Epithelial cell of prostate (primary cell): ENCODE measurements at regions not wholly inside any gene's neighbourhood (a gene's known extent, or its start where the extent isn't known, plus 50 kb on each side); places are given as distances from the start of the nearest gene placed in this dataset.

Experiments used
- DNase-seq: peaks from one replicate; pipeline ENCODE4 v3.0.0-alpha.2; 2011; ENCODE audit warnings: low read depth, low spot score
- H3K27ac ChIP-seq: fragments of 450-650 bp; 2 replicates; pipeline ENCODE4 v1.5.1; 2017; ENCODE audit warnings: mild to moderate bottlenecking

DNA sequence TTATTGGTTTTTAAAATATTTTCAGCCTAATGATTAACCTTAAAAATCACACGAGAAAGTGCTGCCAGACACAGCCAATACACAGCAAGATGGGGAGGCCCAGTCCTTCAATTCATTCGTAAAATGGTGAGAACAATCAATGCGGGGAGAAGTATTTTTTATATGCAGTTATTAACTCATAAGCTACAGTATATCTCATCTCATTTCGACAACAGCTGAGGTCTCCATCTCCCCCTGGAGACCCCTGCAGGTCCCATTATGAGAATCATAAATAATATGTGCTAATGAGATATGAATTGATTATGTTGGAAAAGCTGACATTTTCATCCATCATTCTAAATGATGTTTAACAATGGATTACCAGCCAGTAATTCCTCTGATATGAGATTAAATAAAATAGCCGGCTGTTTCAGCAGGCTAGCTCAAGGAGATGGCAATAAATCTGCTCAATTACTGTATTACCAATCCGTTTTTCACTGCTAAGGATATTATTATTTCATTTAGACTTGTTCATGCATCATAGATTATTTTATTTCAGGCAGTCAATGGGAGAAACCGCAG is 535.8 kb downstream of the GALR1 start:
- no peak for DNase-seq
- no peak overlapping the region for H3K27ac ChIP-seq

DNA sequence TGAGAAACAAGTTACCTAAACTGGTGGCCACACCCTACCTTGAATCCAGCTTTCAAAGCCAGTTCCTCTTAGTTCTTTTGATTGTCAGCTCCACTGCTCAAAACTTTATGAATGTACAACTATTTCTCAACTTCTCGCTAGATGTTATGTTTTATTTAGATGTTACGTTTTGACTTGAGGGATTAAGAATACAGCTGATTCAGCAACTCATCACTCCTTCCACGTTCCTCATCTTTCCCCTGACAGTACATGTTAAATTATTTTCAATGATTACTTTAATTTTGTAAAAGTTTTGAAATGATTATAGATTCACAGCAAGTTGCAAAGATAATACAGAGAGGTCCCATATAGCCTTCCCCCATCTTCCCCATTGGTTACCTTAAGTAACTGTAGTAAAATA is 553.4 kb downstream of the GALR1 start:
- no peak for DNase-seq
- no peak overlapping the region for H3K27ac ChIP-seq

DNA sequence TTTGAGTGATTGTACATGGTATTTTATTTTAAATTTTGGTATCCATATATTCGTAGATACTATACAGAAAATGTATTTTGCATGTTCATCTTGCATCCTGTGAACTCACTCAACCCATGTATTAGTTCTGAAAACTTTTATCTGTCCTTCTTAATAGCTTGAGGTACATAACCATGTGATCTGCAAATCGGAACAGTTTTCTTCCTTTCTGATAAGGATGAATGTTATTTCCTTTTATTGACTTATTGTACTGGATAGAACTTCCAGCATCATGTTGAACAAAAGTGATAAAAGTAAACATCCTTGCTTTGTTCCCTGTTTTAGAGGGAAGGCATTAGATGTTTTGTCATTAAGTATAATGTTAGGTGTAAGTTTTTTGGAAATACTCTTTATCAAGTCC is 554.7 kb downstream of the GALR1 start:
- no peak overlapping the region for H3K27ac ChIP-seq
- DNase-seq, result no peak

DNA sequence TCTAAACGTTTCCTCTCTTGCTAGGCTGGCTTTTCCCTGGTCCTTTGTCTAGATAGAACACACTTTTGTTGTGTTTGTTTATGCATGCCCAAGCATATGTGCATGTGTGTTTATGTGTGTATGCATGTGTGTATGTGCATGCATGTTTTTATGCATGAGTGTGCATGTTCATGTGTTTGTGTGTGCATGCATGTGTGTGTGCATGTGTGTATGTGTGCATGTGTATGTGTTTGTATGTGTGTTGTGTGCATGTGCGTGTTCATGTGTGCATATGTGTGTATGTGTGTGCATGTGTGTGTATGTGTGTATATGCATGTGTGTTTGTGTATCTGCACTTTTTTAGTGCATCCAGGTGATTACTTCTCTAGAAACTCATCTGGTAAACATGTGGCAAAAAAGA is 558.0 kb downstream of the GALR1 start:
- no peak for DNase-seq
- H3K27ac ChIP-seq, result no peak overlapping the region

DNA sequence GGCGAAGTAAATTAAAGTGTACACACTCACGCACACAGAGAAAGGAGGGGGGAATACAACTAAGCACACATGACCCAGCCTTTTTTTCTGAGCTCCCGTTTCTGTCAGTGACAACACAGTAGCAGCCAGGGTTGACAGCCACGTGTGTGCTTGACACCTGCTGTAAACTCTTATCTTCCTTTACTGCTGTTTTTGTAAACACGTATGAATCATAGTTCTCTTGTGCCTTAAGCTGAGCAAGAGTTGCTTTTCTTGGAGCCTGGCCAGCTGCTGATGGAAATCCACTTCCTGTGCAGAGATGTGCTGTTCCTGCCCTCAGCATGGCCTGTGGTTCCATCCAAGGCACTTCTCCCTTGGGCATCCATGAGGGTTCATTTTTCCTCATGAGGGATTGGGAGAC is 561.9 kb downstream of the GALR1 start:
- DNase-seq, result peak; percentile 10
- no peak overlapping the region for H3K27ac ChIP-seq

DNA sequence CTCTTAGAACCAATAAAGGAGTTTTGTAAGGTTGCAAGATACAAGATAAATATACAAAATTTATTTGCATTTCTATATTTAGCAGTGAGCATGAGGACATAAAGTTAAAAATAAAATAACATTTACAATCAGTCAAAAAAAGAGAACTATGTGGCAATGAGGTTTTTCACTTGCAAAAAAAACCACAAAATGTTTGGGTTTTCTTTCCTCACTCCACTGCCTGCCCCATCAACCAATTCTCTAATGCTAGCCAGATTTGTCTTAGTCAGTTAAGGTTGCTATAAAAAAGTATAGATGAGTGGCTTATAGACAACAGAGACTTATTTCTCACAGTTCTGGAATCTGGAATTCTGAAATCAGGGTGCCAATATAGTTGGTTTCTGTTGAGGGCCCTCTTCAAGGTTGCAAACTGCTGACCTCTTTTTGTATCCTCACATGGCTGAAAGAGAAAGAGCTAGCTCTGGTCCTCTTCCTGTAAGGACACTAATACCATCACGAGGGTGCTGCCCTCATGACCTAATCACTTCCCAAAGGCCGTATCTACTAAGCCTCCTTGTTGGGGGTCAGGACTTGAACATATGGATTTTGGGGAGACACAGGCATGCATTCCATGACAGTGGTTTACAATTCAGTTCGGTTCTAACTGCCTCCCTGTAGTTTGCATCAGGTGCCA is 566.2 kb downstream of the GALR1 start:
- no peak for DNase-seq
- H3K27ac ChIP-seq, result no peak overlapping the region

DNA sequence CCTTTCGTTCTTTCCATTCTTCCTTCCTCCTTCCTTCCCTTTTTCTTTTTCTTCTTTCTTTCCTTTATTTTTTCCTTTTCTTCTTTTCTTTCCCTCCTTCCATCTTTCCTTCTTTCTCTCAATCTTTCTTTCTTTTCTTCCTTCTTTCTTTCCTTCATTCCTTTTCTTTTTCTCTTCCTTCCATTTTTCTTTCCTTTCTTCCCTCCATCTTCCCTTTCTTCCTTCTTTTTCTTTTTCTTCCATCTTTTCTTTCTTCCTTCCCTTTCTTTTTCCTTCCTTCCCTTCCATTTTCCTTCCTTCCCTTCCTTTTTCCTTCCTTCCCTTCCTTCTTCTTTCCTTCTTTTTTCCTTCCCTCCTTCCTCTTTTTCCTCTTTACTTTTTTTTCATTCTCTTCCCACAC is 568.7 kb downstream of the GALR1 start:
- no peak for DNase-seq
- H3K27ac ChIP-seq, result no peak overlapping the region

DNA sequence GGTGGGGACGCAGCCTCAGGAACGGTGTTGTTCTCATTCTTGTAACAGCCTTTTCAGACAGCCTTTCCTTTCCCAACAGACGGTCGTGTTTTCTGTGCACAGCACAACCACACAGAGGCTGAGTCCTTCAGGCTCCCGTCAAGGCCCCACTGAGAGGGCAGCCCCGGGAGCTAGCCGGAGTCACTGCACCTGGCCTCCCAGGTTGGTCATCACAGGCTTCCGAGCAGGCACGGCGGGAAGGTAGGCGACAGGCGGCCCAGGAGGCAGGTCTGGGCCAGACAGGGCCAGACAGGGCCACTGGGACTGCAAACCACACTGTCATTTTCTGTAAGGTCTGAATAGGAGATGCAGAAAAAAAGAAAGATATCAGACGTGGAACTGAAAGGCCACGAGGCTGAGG is 570.8 kb downstream of the GALR1 start:
- no peak overlapping the region for H3K27ac ChIP-seq
- no peak for DNase-seq

DNA sequence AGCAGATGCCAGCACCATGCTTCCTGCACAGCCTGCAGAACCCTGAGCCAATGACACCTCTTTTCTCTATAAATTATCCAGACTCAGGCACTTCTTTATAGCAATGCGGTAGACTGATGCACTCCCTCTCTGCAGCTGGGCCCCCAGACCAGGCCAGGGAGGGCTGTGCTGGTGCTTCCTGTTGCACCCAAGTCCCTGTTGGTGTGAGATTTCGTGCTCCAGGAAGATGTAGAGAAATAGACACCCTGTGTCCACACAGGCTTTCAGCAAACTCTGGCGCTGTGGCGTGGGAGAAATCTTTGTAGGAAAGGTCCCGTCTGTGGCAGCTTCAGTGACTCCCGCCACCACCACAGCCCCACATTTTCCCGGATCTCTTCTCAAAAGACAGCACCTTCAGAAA is 572.2 kb downstream of the GALR1 start:
- no peak overlapping the region for H3K27ac ChIP-seq
- DNase-seq, result no peak

DNA sequence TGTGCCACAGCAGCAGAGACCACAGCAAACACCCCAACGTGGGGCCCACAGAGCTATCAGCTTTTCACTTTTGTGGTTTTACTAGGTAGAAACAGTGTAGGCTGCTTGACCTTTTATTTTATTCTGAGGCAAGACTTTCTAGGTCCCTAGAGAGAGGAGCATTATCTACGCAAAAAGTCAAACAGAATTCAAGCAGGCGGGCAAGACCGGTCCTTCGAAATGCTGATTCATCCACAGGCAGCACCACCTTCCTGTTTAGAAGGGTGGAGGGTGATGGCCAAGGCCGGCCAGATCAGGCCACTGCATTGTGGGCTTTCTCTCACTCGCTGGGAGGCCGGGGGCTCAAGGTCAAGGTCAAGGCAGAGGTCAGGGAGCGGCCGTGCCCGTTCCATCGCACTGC is 573.0 kb downstream of the GALR1 start:
- no peak for DNase-seq
- H3K27ac ChIP-seq, result no peak overlapping the region

DNA sequence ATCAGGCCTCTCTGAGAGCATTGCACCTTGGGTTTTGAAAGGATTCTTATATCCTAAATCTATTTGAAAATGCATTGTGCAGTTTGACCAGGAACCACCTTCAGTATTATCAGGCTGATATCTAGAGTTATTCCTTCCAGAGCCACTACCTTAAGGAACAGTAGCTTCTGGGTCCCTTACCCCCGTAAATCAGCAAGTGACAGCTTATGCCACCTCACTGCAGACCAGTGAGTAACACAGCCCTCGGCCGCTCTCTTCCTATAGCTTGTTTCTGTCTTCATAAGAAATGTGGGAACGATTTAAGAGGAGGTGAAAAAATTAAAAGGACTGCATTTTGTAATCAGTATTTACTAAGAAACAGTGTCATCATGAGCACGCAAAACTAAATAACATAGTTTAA is 584.2 kb downstream of the GALR1 start:
- no peak overlapping the region for H3K27ac ChIP-seq
- no peak for DNase-seq

DNA sequence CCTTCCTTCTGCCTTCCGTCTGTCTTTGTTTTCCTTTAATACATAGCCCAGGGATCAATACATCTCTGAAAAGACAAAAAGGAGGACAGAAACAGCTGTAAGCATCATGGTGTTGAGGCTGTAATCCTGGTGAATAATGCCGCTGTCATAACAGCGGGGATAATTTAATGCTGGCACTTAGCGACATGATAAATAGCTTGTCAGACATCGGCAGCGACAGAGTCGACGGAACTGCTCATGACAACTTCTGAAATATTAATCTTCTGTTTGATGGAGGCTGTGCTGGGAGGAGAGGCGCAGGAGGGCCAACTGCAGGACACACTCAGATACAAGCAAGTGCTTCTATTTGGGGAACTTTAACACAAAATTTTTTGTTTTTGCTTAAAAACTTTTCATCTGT is 602.2 kb downstream of the GALR1 start:
- DNase-seq, result no peak
- no peak overlapping the region for H3K27ac ChIP-seq

DNA sequence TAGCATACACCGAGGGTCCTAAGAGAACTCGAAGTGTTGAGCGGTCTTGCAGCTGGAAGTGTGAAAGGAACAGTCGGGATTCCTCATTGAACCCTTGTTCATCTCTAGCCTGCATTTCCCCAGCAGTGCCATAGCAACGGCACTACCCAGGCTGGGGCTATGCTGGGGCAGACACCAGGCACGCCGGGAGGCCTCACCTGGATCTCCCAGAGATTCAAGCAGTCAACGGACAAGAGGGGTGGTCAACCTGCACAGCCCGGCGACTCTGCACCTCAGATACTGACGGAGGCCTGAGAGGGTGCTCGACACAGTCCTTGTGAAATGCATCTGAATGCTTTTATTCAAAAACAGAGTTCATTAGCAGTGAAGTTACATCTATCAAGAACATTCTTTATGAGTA is 604.2 kb downstream of the GALR1 start:
- H3K27ac ChIP-seq, result no peak overlapping the region

DNA sequence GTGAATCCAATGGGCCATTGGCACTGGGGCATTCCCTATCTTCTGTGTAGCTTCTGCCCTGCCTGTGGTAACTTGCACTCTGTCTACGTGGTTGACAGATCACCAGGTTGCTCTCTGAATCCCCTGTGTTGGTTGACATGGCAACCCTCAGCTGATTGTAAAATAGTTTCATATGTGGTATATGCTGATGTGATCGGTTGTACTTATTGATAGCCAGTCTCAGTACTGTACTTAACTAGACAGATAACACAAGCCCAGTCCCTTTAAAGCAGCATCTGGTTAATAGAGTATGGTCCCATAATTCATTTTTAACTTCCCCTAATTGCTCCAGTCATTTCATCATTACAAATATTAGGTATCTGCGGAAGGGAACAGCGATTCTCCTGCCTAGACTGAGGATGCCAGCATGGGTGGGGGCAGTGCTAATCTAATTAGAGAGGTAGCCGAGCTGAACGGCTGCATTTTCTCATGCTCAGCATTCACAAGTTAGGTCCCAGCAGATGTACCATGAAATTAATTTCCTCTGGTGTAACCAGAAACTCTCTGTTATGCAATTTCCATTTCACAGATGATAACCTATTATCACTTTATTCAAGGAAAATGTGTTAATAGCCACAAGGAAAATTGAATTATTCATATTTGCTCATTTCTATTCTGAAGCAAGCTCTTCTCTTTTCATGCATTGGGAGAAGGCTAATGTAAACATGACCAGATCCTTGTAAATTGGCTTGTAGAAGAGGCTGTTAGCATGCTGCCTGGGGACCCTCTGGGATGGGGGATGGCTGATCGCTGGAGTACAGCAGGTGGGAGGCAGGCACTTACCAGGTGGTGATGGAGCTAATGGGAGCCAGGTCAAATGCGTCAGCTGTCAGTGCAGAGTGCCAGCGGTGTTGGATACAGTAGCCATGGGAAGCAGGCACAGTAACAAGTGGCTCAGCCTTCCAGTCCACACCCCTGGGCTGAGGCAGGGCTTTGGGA is 608.3 kb downstream of the GALR1 start:
- no peak overlapping the region for H3K27ac ChIP-seq
- no peak for DNase-seq

More for the DNA sequence above, 604.2 kb downstream of the GALR1 start:
- DNase-seq, result no peak

DNA sequence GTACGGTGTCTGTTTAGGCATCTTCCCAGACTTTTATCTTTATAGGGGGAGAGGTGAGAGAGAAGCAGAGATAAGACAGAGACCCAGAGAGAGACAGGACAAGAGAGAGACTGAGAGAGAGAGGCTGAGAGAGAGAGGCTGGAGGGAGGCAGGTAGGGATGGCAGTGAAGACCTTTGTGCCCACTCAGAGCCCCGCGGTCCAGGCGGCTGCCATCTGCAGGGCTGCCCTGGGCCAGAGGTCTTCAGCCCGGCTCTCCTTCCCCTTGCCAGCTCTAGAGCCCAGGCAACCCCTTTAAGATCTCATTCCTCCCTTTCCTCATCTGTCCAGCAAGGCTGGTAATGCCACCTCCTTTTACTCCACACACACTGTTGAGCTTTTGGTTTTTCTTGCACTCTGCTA is 610.0 kb downstream of the GALR1 start:
- no peak overlapping the region for H3K27ac ChIP-seq
- DNase-seq, result no peak

DNA sequence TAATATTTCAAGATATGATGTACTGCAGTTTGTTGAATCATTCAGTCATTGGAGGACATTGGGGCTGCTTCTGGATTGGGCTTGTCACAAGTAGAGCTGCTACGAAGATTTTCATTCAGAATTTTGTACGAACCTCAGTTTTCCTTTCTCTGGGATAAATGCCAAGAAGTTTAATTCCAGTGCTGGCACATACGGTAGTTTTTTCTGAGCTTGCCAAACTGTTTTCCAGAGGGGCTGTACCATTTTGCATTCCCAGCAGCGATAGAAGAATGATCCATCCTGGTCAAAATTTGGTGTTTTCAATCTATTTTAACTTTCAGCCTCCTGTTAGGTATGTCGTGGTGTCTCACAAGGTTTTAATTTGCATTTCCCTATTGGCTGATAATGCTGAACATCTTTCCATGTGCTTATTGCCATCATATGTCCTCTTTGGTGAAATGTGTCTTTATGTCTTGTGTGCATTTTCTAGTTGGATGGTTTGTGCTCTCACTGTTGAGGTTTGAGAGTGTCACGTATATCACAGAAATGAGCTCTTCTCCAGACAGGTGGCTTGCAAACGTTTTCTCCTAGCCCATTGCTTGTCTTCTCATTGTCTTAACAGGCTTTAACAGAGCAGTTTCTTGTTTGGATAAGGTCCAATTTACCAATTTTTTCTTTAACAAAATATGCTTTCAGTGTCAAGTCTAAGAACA is 612.6 kb downstream of the GALR1 start:
- DNase-seq, result no peak
- no peak overlapping the region for H3K27ac ChIP-seq

DNA sequence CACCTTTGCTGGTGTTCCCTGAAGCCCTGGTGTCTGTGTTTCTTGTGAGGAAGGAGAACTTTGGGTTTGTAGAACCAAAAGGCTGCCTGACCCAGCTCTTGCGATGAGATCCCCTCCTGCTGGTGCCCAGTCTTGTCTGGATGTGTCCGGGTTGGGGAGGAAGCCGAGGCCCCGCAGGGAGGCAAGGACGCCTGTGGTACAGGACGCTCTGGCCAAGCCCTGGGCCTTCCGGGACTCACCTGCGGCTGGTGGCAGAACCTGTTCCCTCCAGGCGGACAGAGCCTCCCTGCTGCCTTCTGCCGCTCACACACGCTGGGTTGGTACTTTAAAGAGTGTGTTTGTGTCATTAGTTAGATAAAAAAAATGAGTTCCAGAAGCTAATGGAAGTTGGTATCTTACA is 616.2 kb downstream of the GALR1 start:
- no peak for DNase-seq
- no peak overlapping the region for H3K27ac ChIP-seq

DNA sequence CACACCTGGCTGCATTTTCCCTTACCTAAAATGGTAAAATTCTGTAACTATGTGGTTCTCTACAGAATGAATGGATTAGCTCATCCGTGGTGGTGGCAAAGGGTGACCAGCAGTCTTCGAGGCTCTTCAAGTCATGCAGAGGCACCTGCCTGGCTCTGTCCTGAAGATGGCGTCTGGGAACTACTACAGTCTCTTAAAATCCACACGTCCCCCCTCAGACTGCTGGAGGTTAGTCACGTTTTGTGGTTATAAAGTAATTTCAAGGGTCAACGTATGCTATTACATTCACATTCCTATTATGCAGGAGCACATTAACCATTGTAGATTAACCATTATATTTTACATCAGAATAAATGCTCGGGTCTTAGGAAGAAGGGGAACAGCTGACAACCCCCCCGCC is 616.7 kb downstream of the GALR1 start:
- DNase-seq, result no peak
- H3K27ac ChIP-seq, result no peak overlapping the region

DNA sequence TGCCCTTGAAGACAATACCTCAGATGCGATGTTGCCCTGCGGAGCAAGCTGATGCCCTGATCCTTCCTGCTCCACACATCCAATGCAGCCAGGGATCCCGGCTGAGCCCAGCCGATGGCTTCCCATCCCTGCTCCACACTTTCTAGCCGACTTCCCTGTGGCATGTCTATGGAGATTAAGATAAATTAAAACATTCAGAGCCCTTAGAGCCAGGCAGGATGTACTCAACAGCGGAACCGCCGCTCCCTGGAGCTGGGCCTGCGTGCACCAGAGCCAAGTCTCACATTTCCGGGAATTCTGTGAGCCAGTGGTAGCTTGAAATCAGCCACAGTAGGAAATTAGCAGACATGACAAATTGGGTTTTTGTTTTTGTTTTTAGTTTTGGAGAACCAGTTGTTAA is 620.6 kb downstream of the GALR1 start:
- no peak overlapping the region for H3K27ac ChIP-seq
- no peak for DNase-seq

DNA sequence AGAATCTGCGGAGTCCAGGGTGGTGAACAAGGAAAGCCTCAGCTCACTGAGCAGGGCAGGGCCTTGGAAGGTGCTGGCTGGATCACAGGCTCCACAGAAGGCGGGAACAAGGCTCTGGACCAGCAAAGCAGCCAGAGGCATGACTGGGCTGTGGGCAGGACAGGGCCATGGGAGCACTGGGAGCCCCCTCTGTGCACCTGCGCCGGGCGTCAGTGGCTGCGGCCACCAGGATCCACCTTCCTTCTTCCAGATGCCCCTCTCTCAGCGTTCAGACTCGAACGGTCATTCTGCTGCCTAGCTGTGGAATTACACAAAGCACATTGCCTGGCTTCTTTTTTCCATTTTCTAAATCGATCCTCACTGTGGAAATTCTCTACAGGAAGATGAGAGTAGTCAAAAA is 621.2 kb downstream of the GALR1 start:
- no peak overlapping the region for H3K27ac ChIP-seq
- no peak for DNase-seq

DNA sequence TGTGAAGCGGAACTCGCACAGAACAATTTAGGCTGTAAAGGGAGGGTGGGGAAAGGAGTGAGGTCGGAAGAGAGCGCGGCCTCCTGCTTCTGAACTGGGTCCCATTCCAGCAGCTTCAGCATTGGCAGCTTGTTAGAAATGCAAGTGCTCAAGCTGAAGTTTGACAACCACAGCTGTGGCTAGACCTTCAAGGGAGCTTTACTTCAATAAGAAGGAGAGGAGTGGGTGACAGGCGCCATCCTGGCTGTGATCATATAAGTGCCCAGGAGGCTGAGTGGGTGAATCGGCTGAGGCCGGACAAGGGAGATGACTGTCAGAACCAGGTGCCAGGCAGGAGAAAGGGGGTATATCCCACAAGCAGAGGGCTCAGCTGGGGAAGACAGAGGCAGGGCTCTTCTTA is 622.5 kb downstream of the GALR1 start:
- H3K27ac ChIP-seq, result no peak overlapping the region
- DNase-seq, result no peak
